SK-N-MC (cell line): ENCODE measurements at regions not wholly inside any gene's neighbourhood (a gene's known extent, or its start where the extent isn't known, plus 50 kb on each side); places are given as distances from the start of the nearest gene placed in this dataset.

ENCODE experiments used
- EZH2 ChIP-seq: fragments of 200-600 bp; sonication (generic); IDR thresholded peaks from one replicate; pipeline ENCODE4 v1.6.1; 2017; ENCODE audit warnings: antibody characterized with exemption
- FOXP2 ChIP-seq: optimal IDR thresholded peaks from 2 replicates; pipeline ENCODE3; 2011; ENCODE audit warnings: mild to moderate bottlenecking, moderate library complexity; ENCODE audit not compliant: insufficient read depth; ENCODE audit errors: extremely low read length, control extremely low read depth
- POLR2AphosphoS5 ChIP-seq: IDR thresholded peaks from 2 replicates; pipeline ENCODE4 v1.6.1; 2012; ENCODE audit warnings: mild to moderate bottlenecking, low read depth, low read length, borderline replicate concordance

DNA sequence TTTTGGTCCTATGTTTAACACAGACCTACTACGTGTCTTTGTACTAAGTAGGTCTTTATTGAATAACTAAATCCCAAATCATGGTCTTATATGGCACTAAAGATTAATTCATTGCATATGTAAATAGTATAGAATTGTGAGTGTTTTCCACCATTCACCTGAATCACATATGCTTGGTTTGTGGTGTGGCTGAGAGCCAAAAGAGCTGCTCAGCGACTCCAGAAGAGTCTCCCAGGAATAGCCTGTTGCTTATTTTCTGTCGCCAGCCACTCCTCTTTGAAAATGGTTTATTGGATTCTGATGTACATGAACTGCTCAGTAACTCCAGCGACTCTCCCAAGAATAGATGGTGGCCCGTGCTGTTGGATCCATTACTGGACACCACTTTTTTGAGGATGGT is 184.5 kb downstream of the CLCN4 start:
- TF ChIP-seq POLR2AphosphoS5 (no peak), EZH2 (no peak), FOXP2 (no peak)
